Thyroid gland (tissue), 4 donors: ENCODE measurements at regions not wholly inside any gene's neighbourhood (a gene's known extent, or its start where the extent isn't known, plus 50 kb on each side); places are given as distances from the start of the nearest gene placed in this dataset.

Experiments used
- DNase-seq, 2 donors: peaks; one replicate each; pipeline ENCODE4 v3.0.0-alpha.2; 2019
- H3K27ac ChIP-seq, 3 donors: fragments of 200-600 bp; sonication (generic); 1 replicate in 2 of 3; 2 replicates in 1 of 3; pipeline ENCODE4 v1.5.1; 2016 to 2019; ENCODE audit warnings: mild to moderate bottlenecking in 1 of 3, moderate library complexity in 1 of 3
- H3K27me3 ChIP-seq: fragments of 200-600 bp; sonication (generic); one replicate; pipeline ENCODE4 v1.5.1; 2019
- H3K36me3 ChIP-seq, 2 donors: fragments of 200-600 bp; sonication (generic); one replicate each; pipeline ENCODE4 v1.5.1; 2016 to 2019
- H3K4me1 ChIP-seq, 2 donors: fragments of 200-600 bp; sonication (generic); one replicate each; pipeline ENCODE4 v1.5.1; 2017 to 2019
- H3K4me3 ChIP-seq, 3 donors: fragments of 200-600 bp; sonication (generic); replicated peaks in 1 of 3; 1 replicate in 2 of 3; 2 replicates in 1 of 3; pipeline ENCODE4 v1.5.1; 2016; ENCODE audit warnings: mild to moderate bottlenecking in 1 of 3
- H3K9me3 ChIP-seq: fragments of 200-600 bp; sonication (generic); one replicate; pipeline ENCODE4 v1.5.1; 2017
- POLR2A ChIP-seq, 2 donors: fragments of 450-650 bp; IDR thresholded peaks; one replicate each; pipeline ENCODE4 v1.6.1; 2017; ENCODE audit warnings: antibody characterized with exemption in 2 of 2, mild to moderate bottlenecking in 2 of 2, moderate library complexity in 1 of 2
- WGBS, 2 donors: methylation state at CpG; one replicate each; pipeline ENCODE4 v1.1.5; 2017; 5-methylcytosine and 5-hydroxymethylcytosine counted together
- intact Hi-C: fragments of 100-400 bp; cut with DNase I; formaldehyde crosslinking; loops from one replicate; pipeline ENCODE4 v1.15.1; 2023
- TF ChIP-seq, protein P1 (sequence below), 6 experiments: fragments of 200-600 bp in 3 of 6; fragments of 450-650 bp in 3 of 6; sonication (generic) in 3 of 6; IDR thresholded peaks; one replicate each; pipeline ENCODE4 v1.5.1; 2016 to 2019; ENCODE audit warnings: antibody characterized with exemption in 6 of 6, mild to moderate bottlenecking in 2 of 6, inconsistent platforms in 1 of 6, moderate library complexity in 1 of 6

DNA sequence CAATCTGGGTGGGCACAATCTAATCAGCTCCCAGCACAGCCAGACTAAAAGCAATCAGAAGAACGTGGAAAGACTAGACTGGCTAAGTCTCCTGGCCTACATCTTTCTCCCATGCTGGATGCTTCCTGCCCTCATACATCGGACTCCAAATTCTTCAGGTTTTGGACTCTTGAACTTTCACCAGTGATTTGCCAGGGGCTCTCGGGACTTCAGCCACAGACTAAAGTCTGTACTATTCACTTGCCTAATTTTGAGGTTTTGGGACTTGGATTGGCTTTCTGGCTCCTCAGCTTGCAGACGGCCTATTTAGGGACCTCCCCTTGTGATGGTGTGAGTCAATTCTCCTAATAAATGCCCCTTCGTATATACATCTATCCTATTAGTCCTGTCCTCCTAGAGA, 66.6 kb upstream of the SOX21 start:
- Histone ChIP-seq H3K9me3 (no peaks in the 10 kb centered on the region), H3K27ac (no peak overlapping the region), H3K36me3 (no peaks in the 10 kb centered on the region), H3K4me3 (no peak overlapping the region), H3K4me1 (no peaks in the 10 kb centered on the region), H3K27me3 (no peaks in the 10 kb centered on the region)
- TF ChIP-seq POLR2A (IDR thresholded peaks at IDR 0.05), result no peak
- TF ChIP-seq, protein P1, sequence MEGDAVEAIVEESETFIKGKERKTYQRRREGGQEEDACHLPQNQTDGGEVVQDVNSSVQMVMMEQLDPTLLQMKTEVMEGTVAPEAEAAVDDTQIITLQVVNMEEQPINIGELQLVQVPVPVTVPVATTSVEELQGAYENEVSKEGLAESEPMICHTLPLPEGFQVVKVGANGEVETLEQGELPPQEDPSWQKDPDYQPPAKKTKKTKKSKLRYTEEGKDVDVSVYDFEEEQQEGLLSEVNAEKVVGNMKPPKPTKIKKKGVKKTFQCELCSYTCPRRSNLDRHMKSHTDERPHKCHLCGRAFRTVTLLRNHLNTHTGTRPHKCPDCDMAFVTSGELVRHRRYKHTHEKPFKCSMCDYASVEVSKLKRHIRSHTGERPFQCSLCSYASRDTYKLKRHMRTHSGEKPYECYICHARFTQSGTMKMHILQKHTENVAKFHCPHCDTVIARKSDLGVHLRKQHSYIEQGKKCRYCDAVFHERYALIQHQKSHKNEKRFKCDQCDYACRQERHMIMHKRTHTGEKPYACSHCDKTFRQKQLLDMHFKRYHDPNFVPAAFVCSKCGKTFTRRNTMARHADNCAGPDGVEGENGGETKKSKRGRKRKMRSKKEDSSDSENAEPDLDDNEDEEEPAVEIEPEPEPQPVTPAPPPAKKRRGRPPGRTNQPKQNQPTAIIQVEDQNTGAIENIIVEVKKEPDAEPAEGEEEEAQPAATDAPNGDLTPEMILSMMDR (IDR thresholded peaks at IDR 0.05), result no peak
- WGBS, 2 donors, result 58 to 72% methylated on average over 5 of the region's 5 CpGs
- intact Hi-C loops, result no loop called here
- no peak for DNase-seq

DNA sequence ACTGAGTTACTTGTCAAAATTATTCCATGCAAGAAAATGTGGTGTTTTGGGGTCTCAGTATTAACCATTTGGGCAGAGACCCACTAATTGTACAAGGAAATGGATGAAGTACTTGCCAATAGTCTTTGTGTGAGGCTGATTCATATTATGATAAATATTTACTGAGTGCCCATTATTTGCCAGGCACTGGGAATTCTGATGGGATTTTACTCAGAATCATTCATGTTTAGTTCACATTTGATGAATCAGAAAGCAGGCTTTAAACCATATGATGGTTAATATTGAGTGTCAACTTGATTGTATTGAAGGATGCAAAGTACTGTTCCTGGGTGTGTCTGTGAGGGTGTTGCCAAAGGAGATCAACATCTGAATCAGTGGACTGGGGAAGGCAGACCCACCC, 66.2 kb upstream of the SOX21 start:
- no peaks in the 10 kb centered on the region for H3K4me1 ChIP-seq
- no peak for TF ChIP-seq POLR2A (IDR thresholded peaks at IDR 0.05)
- TF ChIP-seq, protein P1 (IDR thresholded peaks at IDR 0.05), result no peak
- H3K9me3 ChIP-seq, result no peaks in the 10 kb centered on the region
- intact Hi-C loops, result no loop called here
- DNase-seq, result no peak
- no peak overlapping the region for H3K27ac ChIP-seq
- no peaks in the 10 kb centered on the region for H3K36me3 ChIP-seq
- no peaks in the 10 kb centered on the region for H3K27me3 ChIP-seq
- H3K4me3 ChIP-seq, result no peak overlapping the region

GRCh38 chr13:94776956-94777355, 64.6 kb upstream of the SOX21 start:
- Histone ChIP-seq H3K9me3 (no peaks in the 10 kb centered on the region), H3K27ac (no peak overlapping the region), H3K36me3 (no peaks in the 10 kb centered on the region), H3K4me3 (no peak overlapping the region), H3K27me3 (no peaks in the 10 kb centered on the region), H3K4me1 (no peaks in the 10 kb centered on the region)
- 68 to 81% methylated on average over 1 of the region's 1 CpG for WGBS, 2 donors
- no peak for DNase-seq
- no peak for TF ChIP-seq POLR2A (IDR thresholded peaks at IDR 0.05)
- TF ChIP-seq, protein P1 (IDR thresholded peaks at IDR 0.05), result no peak
- intact Hi-C loops, result no loop called here

DNA sequence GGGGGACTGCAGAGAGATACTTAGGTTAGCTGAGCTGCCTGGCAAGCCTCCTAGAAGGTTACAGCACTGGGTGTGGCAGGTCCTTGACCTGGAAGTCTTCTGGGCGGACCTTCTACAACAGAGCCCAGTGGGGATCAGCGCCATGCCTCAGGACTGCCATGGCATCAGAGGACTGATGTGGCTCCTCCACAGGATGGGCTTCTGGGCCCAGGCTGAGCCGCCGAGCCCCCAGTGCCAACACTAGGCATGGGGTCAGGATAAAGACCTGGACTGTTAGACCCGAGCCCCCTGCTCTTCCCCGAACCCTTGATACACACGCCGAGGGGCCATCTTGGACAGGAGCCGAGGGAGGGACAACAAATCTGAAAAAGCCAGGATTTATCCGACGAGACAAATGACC, 64.0 kb upstream of the SOX21 start:
- WGBS, 2 donors, result 92 to 98% methylated on average over 7 to 11 of the region's 11 CpGs
- intact Hi-C loops, result no loop called here
- DNase-seq, result no peak

GRCh38 chr13:94765814-94766213, 53.5 kb upstream of the SOX21 start:
- no peak for DNase-seq
- intact Hi-C loops, result no loop called here
- Histone ChIP-seq H3K9me3 (no peaks in the 10 kb centered on the region), H3K4me3 (no peak overlapping the region), H3K27me3 (no peaks in the 10 kb centered on the region), H3K27ac (no peak overlapping the region), H3K4me1 (no peaks in the 10 kb centered on the region), H3K36me3 (no peaks in the 10 kb centered on the region)
- TF ChIP-seq, protein P1 (IDR thresholded peaks at IDR 0.05), result no peak
- no peak for TF ChIP-seq POLR2A (IDR thresholded peaks at IDR 0.05)
- 83 to 86% methylated on average over 7 of the region's 7 CpGs for WGBS, 2 donors

More for the DNA sequence above, 64.0 kb upstream of the SOX21 start:
- H3K36me3 ChIP-seq, result no peaks in the 10 kb centered on the region
- no peaks in the 10 kb centered on the region for H3K27me3 ChIP-seq
- no peak for TF ChIP-seq POLR2A (IDR thresholded peaks at IDR 0.05)
- TF ChIP-seq, protein P1 (IDR thresholded peaks at IDR 0.05), result no peak
- no peaks in the 10 kb centered on the region for H3K9me3 ChIP-seq
- no peaks in the 10 kb centered on the region for H3K4me1 ChIP-seq
- no peak overlapping the region for H3K4me3 ChIP-seq
- H3K27ac ChIP-seq, result no peak overlapping the region
